ENCODE measurements at regions not wholly inside any gene's neighbourhood (a gene's known extent, or its start where the extent isn't known, plus 50 kb on each side); places are given as distances from the start of the nearest gene placed in this dataset.

- TF ChIP-seq POLR2AphosphoS5 (IDR thresholded peaks at IDR 0.05) = no peak
- no peak for TF ChIP-seq POLR2A (IDR thresholded peaks at IDR 0.05)
- TF ChIP-seq CTCF (IDR thresholded peaks at IDR 0.05) = no peak
These were observed 106.4 kb upstream of the PTPN1 start for GRCh38 chr20:50403565-50404418.

All from breast epithelium (tissue), 3 donors.